Uterus (tissue), 2 donors: ENCODE measurements at regions not wholly inside any gene's neighbourhood (a gene's known extent, or its start where the extent isn't known, plus 50 kb on each side); places are given as distances from the start of the nearest gene placed in this dataset.

Source experiments
- POLR2A ChIP-seq, 2 donors: fragments of 450-650 bp; IDR thresholded peaks; one replicate each; pipeline ENCODE4 v1.6.1; 2016; ENCODE audit warnings: antibody characterized with exemption in 2 of 2, mild to moderate bottlenecking in 1 of 2, moderate library complexity in 1 of 2
- TF ChIP-seq, protein P1 (sequence below), 4 experiments: fragments of 200-600 bp in 2 of 4; fragments of 450-650 bp in 2 of 4; sonication (generic) in 2 of 4; IDR thresholded peaks; one replicate each; pipeline ENCODE4 v1.5.1; 2016 to 2019; ENCODE audit warnings: antibody characterized with exemption in 4 of 4, mild to moderate bottlenecking in 2 of 4, moderate library complexity in 1 of 4

DNA sequence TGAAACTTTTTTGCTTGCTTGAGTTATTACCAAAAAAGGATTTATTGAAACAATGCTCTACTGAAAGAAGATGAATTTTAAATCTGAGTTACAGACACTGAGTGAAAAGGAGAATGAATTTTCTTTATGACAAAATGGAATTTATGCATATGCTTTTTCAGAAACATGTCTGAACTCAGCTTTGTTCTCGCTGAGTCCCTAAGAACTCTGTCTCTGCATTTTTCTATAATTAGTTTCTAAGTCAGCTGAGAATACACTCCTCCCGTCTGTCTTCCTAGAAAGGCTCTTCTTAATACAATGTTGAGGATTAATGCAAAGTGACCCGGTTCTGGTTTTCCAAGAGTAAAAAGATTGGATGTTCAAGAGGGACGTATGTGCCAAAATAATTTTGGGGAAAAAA is 463.5 kb downstream of the NKX6-1 start:
- TF ChIP-seq, protein P1, sequence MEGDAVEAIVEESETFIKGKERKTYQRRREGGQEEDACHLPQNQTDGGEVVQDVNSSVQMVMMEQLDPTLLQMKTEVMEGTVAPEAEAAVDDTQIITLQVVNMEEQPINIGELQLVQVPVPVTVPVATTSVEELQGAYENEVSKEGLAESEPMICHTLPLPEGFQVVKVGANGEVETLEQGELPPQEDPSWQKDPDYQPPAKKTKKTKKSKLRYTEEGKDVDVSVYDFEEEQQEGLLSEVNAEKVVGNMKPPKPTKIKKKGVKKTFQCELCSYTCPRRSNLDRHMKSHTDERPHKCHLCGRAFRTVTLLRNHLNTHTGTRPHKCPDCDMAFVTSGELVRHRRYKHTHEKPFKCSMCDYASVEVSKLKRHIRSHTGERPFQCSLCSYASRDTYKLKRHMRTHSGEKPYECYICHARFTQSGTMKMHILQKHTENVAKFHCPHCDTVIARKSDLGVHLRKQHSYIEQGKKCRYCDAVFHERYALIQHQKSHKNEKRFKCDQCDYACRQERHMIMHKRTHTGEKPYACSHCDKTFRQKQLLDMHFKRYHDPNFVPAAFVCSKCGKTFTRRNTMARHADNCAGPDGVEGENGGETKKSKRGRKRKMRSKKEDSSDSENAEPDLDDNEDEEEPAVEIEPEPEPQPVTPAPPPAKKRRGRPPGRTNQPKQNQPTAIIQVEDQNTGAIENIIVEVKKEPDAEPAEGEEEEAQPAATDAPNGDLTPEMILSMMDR (IDR thresholded peaks at IDR 0.05): no peak
- TF ChIP-seq POLR2A (IDR thresholded peaks at IDR 0.05): no peak
